Left lobe of liver (tissue), 2 donors: ENCODE measurements at regions not wholly inside any gene's neighbourhood (a gene's known extent, or its start where the extent isn't known, plus 50 kb on each side); places are given as distances from the start of the nearest gene placed in this dataset.

Experiments used
- ATAC-seq: fragments of 200-7000 bp; cut with Tn5 transposase; one replicate; pipeline ENCODE4 v1.9.1; 2020; ENCODE audit warnings: mild to moderate bottlenecking, moderate library complexity
- DNase-seq: peaks from one replicate; pipeline ENCODE4 v3.0.0-alpha.2; 2020; ENCODE audit warnings: low spot score
- donor health status: DM: no; HTN: no; CAD: no; lungs with moderate emphysema.
- donor health status: DM: no; HTN: yes; CAD: no.

GRCh38 chr11:116276051-116277044, 496.4 kb downstream of the BUD13 start:
- ATAC-seq: peak; percentile 92

GRCh38 chr11:116275635-116276034, 497.2 kb downstream of the BUD13 start:
- no peak for ATAC-seq
- DNase-seq: no peak

More at GRCh38 chr11:116276051-116277044, 496.4 kb downstream of the BUD13 start:
- peak; percentile 71 for DNase-seq

DNA sequence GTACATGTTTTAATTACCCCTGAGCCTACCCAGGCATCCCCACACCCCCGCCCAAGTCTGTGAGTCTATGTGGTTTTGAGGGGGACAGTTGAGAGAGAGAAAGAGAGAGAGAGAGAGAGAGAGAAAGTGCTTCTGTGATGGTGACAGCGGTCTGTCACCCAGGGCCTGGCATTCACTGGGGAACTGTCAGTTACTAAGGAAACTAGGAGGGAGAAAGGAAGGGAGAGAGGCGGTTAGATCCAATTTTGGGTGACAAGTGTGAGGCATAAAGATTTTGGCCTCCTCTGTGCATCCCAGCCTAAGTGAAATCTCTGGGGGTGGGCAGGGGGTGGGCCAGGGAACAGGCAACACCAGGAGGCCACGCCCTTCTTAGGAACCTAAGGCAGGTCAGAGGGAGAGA, 498.3 kb downstream of the BUD13 start:
- ATAC-seq: no peak

GRCh38 chr11:116272181-116272789, 500.5 kb downstream of the BUD13 start:
- DNase-seq (no peak), ATAC-seq (no peak)

More for the DNA sequence above, 498.3 kb downstream of the BUD13 start:
- no peak for DNase-seq

DNA sequence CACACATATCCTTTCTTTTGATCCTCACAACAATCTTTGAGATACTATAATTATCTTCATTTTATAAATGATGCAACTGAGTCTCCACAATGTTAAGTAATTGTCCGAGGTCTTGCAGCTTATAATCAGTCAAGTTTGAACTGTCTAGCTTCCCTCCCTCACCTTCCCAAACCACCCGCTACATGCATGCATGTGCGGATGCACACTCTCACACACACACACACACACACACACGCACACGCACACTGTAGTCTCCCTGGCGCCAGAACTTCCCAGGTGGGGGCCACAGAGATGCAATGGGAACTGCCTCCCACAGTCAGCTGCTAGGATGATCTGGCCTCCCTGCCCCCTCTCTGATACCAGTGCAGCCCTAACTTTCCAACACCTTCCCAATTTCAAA, 501.3 kb downstream of the BUD13 start:
- DNase-seq (no peak), ATAC-seq (no peak)

- no peak for ATAC-seq
- no peak for DNase-seq
Observed at GRCh38 chr11:116267146-116267545, 505.6 kb downstream of the BUD13 start.

- ATAC-seq: no peak
- no peak for DNase-seq
Observed at GRCh38 chr11:116263770-116264169, 509.0 kb downstream of the BUD13 start.

- ATAC-seq: no peak
Observed at GRCh38 chr11:116263019-116263418, 509.8 kb downstream of the BUD13 start.

DNA sequence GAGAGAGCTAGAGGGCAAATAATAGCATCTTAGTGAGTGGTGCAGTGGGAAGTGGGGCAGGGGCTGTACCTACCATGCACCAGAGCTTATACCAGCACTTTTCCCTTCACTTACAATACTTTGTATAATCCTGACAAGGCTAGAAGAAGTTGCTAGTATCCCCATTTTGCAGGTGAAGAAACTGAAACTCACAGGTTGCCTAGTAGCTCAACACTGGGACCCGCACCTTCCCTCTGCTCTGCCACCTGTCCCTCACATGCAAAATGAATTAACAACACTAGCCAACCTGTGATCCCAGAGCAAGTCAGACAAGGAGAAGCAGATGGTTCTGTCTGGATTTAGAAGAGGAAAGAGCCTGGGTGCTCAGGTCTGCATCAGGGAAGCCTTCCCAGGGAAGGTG, 510.4 kb downstream of the BUD13 start:
- ATAC-seq (no peak), DNase-seq (no peak)

More at GRCh38 chr11:116263019-116263418, 509.8 kb downstream of the BUD13 start:
- no peak for DNase-seq

DNA sequence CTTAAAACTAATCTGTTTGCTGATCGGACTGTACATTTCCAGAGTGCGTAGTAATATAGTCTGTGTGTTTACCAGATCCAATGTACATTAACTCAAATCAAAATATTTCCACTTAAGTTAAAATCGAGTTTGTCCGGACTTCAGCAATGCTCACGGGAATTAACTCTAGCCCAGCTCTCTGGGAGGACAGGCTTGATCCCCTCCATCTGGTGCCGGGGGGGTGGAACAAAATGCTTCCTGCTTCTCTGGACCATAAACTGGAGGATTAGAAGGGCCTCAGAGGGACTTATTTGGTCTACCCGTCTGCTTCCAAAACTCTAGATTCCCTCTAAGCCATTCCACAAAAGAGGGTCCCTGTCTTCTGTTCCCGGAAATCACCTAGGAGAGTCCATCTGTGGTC, 511.2 kb downstream of the BUD13 start:
- DNase-seq: no peak
- ATAC-seq: no peak

DNA sequence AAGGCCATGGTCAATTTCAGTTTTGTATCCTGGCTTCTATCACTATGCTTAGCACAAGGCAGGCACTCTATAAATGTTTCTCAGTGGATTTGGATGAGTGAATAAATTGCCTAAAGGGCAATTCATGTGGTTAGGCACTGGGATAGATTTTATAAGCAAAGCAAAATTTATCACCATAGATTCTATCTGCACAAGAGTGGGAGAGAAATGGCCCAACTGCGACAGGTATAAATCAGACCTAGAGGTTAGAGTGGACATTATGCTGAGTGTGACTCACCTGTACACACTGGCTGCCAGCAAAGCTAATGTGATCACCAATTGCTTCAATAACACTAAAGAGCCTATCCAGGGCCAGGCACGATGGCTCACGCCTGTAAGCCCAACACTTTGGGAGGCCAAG, 514.0 kb downstream of the BUD13 start:
- no peak for ATAC-seq
- no peak for DNase-seq

GRCh38 chr11:116257883-116258282, 514.9 kb downstream of the BUD13 start:
- no peak for DNase-seq

GRCh38 chr11:116257092-116257491, 515.7 kb downstream of the BUD13 start:
- ATAC-seq: peak; percentile 52
- DNase-seq: no peak

More at GRCh38 chr11:116257883-116258282, 514.9 kb downstream of the BUD13 start:
- ATAC-seq: no peak

DNA sequence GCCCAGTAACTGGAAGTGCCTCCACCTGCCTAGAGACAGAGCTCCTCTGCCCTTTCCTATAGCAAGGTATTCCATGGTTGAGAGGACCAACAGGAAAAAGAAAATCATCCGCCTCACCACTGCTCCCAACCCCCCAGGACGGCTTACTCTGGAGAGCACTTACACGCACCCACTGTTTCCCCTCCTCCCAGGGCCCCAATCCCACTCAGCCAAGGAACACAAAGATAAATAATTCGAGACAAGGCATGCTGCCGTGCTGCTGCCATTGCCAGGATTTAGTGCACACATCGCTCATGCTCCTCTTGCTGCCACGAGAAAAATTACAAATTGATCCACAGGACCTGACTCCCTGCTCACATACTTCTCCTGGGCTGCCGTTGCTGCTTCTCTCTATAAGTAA, 516.6 kb downstream of the BUD13 start:
- DNase-seq (no peak), ATAC-seq (no peak)

DNA sequence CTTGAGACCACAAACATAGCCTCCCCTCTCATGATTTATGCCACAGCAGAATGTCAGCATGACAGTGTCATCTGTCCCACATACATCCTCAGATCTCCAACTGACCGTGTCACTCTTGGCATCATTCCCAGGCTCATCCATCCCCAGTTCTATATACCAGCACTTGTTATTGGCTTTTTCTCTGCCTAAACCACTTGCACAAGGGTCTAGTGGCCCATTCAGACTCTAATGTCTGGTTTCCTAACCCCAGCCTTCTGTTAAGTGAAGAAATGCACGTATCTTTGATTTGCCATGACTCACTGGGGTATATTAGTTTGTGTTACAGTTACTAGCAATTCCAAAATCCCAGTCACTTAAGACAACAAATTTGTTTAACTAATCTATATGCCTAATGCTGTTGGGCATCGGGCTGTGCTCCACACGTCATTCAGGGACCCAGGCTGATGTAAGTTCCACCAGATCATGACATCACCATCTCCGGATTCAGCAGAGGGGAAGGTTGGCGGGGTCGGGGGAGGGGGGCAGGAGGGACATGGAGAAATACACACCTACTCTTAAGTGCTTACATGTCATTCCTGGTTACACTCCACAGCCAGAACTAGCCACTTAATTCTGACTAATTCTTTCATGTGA, 517.4 kb downstream of the BUD13 start:
- DNase-seq: no peak

GRCh38 chr11:116250155-116250554, 522.6 kb downstream of the BUD13 start:
- no peak for DNase-seq
- ATAC-seq: no peak

More for the DNA sequence above, 517.4 kb downstream of the BUD13 start:
- ATAC-seq: no peak

DNA sequence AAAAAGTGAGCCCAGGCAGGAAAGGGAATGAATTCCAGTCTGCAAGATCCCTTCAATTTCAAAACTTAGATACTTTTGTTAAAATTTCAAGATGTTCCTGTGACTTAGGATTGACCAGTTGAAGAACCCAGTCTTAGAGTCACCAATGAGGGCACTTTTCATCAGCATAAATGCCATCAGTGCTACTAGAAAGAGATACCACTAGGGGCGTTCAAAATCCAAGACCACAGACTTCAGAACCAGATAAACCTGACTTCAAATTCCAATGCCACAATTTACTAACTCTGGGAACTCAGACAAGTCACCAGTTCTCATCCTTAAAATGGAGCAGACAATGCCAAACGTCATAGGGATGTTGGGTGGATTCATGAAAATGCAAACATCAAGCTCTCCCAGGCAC, 523.2 kb downstream of the BUD13 start:
- no peak for ATAC-seq
- DNase-seq: no peak

DNA sequence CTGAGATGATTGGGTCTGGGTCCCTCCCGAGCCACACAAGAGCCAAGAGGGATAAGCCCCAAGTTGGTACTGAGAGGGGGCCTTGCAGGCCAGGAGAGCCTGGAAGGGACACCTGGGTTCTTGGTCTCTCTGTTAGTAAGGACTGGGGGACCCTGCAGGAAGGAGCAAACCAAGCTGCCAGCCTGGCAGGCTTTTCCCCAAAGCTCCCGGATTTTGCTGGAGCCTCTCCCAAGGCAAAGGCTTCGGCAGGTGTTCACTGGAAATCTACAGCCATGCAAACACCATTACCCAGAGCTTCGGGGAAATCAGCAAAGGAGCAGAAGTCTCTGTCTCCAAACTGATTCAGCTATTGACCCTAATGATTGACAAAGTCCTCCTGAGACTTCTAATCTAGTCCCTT, 527.9 kb downstream of the BUD13 start:
- DNase-seq: no peak

DNA sequence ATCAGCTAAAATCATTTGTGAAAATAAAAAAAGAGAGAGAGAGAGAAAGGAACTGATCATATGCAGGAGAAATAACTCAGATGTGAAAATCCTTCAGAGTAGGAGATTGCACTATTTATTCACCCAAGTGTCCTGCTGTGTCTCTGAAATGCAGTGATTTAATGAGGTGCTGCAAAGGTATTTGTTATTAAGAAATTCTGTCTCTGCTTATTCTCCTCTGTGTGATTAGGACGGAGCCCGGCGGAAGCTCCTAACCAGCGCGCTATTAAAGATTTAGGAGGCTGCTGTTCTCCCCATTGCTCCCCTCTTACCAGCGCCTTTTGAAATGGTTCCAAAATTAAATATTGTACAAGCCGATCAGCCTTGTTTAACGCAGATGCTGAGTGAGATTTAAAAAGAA, 528.3 kb downstream of the BUD13 start:
- DNase-seq (no peak), ATAC-seq (no peak)

More for the DNA sequence above, 527.9 kb downstream of the BUD13 start:
- ATAC-seq: no peak

DNA sequence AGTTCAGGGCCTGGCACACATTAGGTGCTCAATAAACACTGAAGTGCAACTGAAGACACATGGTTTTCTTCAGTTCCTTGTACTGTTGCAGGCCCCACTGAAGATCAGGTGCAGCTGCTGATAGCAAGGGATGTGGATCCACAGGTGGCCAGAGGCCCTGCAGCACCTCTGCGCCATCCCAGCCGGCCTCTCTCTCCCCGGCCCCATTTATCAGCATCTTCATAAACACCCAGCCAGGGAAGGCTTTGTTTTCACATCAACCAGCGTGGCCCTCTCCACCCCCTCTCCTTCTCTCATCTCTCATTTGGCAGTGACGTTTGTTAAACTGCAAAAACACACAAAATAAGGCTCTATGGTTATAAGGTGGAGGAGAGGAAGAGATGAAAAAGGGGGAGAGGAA, 528.8 kb downstream of the BUD13 start:
- ATAC-seq (no peak), DNase-seq (no peak)

GRCh38 chr11:116242006-116242405, 530.8 kb downstream of the BUD13 start:
- DNase-seq (no peak), ATAC-seq (no peak)

GRCh38 chr11:116240710-116241109, 532.1 kb downstream of the BUD13 start:
- ATAC-seq (no peak), DNase-seq (no peak)
